Activated naive CD8-positive, alpha-beta T cell (primary cell): ENCODE measurements at regions not wholly inside any gene's neighbourhood (a gene's known extent, or its start where the extent isn't known, plus 50 kb on each side); places are given as distances from the start of the nearest gene placed in this dataset.

Experiments
- H3K27ac Mint-ChIP-seq: one replicate; pipeline ENCODE4 v1.8.0; 2021; ENCODE audit warnings: mixed read lengths
- H3K27me3 Mint-ChIP-seq: one replicate; pipeline ENCODE4 v1.8.0; 2021; ENCODE audit warnings: mixed read lengths
- H3K36me3 Mint-ChIP-seq: one replicate; pipeline ENCODE4 v1.8.0; 2021; ENCODE audit warnings: mixed read lengths
- H3K4me1 Mint-ChIP-seq: one replicate; pipeline ENCODE4 v1.8.0; 2021; ENCODE audit warnings: low read depth, mixed read lengths
- H3K4me3 Mint-ChIP-seq: one replicate; pipeline ENCODE4 v1.8.0; 2021; ENCODE audit warnings: mild to moderate bottlenecking, mixed read lengths
- H3K9me3 Mint-ChIP-seq: one replicate; pipeline ENCODE4 v1.8.0; 2021; ENCODE audit warnings: low read depth, mixed read lengths

DNA sequence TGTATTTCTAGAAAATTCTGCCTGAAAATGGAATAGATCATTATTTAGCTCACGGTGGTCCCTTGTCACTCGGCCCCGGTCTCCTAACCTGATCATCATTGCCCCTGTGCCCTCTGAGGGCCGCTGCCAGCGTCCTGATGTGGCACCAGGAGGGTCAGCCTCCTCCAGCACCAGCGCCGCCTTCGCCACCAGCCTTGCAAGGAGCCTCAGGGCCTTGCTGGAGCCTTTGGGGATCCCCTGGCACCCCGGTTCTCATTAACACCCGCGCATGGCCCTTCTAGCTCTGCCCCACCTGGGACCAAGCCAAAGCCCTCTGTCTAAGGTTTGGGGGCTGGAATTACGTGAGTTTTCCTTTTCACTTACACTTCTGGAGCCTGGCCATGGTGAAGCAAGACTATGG, 282.5 kb upstream of the ADARB2 start:
- no peaks in the 10 kb centered on the region for H3K9me3 Mint-ChIP-seq

DNA sequence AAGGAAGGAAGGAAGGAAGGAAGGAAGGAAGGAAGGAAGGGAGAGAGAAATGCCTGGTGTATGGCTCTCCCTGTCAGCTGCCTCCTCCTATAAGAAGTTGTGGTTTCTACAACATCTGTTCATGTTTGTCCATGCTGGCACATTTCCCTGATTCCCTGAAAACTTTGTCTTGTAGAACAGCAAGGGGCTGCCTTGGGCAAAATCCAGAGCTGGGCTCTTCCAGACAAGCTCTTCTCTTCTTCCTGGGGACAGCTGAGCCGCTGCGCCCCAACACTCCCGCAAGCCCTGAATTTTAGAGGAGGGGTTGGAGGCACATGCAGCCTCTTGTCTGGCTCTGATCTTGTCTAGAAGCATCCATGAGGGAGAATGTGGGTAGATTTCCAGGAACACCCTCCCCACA, 282.0 kb upstream of the ADARB2 start:
- Mint-ChIP-seq H3K36me3 (no peaks in the 10 kb centered on the region), H3K27ac (no peak overlapping the region), H3K4me3 (no peak overlapping the region), H3K9me3 (no peaks in the 10 kb centered on the region), H3K27me3 (peaks cover under 1% of the 10 kb centered on the region), H3K4me1 (no peaks in the 10 kb centered on the region)

More for the DNA sequence above, 282.5 kb upstream of the ADARB2 start:
- Mint-ChIP-seq H3K4me1 (no peaks in the 10 kb centered on the region), H3K27me3 (peaks cover 2% of the 10 kb centered on the region), H3K4me3 (no peak overlapping the region), H3K27ac (no peak overlapping the region), H3K36me3 (no peaks in the 10 kb centered on the region)

DNA sequence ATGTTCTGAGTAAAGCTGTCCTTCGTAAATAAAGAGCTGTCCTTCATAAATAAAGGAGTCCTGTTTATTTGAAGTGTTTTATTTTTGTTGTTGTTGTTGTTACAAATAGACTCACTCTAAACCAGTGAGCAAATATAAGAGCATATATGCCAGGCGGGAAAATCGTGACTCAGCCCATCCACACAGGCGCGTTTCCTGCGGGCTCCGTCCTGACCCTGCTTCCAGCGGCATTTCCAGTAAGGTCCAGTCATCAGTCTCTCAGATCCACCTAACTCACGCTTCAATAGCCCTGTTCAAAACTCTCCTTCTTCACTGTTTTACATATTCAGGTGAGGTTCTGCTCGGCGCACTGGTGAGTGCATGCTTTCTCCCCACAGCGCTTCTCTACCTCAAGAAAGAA, 277.2 kb upstream of the ADARB2 start:
- Mint-ChIP-seq H3K27ac (no peak overlapping the region), H3K36me3 (no peaks in the 10 kb centered on the region), H3K4me1 (no peaks in the 10 kb centered on the region), H3K27me3 (no peaks in the 10 kb centered on the region), H3K4me3 (no peak overlapping the region), H3K9me3 (no peaks in the 10 kb centered on the region)

DNA sequence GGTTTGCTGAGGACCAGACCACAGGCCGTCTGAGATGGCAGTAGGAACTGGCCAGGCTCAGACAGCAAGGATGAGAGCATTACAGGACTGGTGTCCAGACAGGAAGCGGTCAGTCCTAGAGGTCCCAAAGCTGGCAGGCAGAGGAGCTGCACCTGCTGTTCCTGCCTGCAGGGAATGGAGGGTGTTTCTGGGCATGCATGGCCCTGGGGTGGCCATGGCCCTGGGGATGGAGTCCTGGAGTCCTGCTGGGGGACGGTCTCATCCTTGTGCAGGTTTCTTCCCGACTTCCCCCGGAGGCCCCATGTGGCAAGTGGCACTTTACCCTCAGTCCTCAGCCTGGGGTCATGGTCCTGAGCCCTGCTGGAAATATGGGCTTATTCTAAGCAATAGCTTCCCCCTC, 274.9 kb upstream of the ADARB2 start:
- Mint-ChIP-seq H3K4me1 (no peaks in the 10 kb centered on the region), H3K9me3 (no peaks in the 10 kb centered on the region), H3K27ac (no peak overlapping the region), H3K4me3 (no peak overlapping the region), H3K27me3 (peaks cover 2% of the 10 kb centered on the region), H3K36me3 (no peaks in the 10 kb centered on the region)

DNA sequence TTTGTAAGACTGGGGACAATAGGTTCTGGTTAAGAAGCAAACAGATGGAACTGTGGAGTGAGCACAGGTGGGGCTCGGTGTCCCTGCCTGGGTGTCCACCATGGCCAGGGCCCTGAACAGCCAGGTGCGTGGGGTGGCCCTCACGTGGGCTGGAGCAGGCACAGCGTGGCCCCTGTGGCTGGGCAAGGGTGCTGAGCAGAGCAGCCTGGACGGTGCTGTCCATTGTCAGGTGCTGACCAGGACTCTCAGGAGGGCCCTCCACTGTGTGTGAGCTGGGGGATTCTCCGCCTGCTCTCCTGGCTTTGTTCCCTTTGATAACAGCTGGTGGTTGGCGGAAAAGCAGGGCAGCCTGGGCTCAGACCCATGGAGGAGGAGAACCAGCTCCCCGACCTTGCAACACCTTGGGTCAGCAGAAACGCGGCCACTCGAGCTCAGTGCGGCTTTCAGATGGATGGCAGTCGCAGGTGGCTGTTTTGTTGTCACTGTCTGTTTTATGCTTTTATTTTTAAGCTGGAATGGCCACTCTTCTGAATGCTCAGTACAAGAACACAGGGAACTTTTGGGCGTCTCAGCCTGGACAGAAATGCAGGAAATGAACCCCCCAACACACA, 273.9 kb upstream of the ADARB2 start:
- Mint-ChIP-seq H3K4me3 (no peak overlapping the region), H3K27ac (no peak overlapping the region), H3K9me3 (no peaks in the 10 kb centered on the region), H3K4me1 (no peaks in the 10 kb centered on the region), H3K36me3 (no peaks in the 10 kb centered on the region), H3K27me3 (peaks cover 2% of the 10 kb centered on the region)

DNA sequence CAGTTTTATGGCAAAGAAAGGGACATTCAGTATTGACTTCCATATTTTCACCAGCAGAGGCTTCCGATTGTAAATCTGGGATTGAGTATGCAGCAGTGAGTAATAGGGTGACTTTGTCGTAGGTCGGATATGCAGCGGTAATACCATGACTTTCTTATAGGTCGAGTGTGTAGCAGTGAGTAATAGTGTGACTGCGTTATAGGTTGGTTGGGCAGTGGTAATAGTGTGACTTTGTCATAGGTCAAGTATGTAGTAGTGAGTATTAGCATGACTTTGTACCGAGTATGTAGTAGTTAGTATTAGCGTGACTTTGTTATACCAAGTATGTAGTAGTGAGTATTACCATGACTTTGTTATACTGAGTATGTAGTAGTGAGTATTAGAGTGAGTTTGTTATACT, 268.2 kb upstream of the ADARB2 start:
- Mint-ChIP-seq H3K36me3 (no peaks in the 10 kb centered on the region), H3K4me3 (no peak overlapping the region), H3K4me1 (no peaks in the 10 kb centered on the region)

DNA sequence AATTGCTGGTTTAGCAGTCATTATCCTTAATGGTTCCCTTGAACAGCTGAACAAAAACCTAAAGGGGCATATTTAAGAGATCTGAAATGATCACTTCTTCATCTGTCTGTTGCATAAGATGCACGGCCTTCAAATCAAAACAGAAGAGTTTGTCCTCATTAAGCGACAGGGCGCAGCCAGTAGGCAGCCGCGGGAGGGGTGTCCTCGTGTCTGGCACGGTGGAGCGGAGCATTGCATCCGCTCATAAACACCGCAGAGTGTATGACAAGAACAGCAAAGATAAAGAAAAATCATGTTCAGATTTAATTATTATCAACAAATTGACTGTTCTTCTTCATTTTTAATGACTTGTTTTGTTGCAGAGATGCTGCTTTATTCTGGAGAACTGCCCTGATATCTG, 255.6 kb upstream of the ADARB2 start:
- Mint-ChIP-seq H3K4me3 (no peak overlapping the region), H3K4me1 (no peaks in the 10 kb centered on the region), H3K9me3 (no peaks in the 10 kb centered on the region), H3K27ac (no peak overlapping the region), H3K36me3 (no peaks in the 10 kb centered on the region), H3K27me3 (no peaks in the 10 kb centered on the region)

More for the DNA sequence above, 268.2 kb upstream of the ADARB2 start:
- Mint-ChIP-seq H3K27me3 (peaks cover 2% of the 10 kb centered on the region), H3K27ac (no peak overlapping the region), H3K9me3 (no peaks in the 10 kb centered on the region)

DNA sequence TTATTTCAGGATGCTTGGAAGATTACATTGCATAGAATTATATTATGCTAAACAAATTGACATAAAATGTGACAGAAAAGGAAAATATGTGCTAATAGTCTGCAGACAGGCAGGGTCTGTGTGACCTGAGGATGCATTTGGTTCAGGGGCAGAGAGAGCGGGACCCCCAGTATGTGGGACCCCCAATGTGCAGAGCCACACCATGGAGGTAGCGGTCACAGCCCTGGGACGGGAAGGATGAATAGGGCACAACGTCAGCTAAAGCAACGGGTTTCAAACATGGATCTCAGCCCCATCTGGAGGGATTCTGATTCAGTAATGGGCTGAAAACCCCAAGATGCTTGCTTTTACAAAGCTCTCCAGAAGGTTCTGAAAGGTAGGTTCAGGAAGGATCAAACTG, 251.8 kb upstream of the ADARB2 start:
- no peaks in the 10 kb centered on the region for H3K27me3 Mint-ChIP-seq
- H3K36me3 Mint-ChIP-seq = no peaks in the 10 kb centered on the region
- no peaks in the 10 kb centered on the region for H3K4me1 Mint-ChIP-seq
- H3K27ac Mint-ChIP-seq = no peak overlapping the region
- H3K9me3 Mint-ChIP-seq = no peaks in the 10 kb centered on the region
- no peak overlapping the region for H3K4me3 Mint-ChIP-seq

DNA sequence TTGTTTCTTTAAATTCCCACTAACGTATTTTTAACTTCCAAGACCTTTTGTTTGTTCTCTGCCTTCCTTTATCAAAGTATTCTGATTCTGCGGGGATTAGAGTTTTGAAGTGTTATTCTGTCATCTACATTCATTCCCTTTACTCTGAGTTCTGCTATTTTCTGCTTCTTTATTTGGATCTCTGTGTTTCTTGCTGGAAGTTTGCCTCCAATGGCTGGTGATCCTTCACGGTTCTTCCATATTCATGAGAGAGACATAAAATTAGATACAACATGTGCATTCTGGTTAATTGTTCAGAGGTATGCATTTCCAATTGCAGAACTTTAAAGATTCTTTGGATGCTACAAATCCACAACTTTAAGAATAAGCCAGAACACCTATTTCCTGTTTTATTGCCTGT, 244.7 kb upstream of the ADARB2 start:
- peaks cover 2% of the 10 kb centered on the region for H3K27me3 Mint-ChIP-seq
- peaks cover 4% of the 10 kb centered on the region for H3K9me3 Mint-ChIP-seq
- H3K27ac Mint-ChIP-seq = no peak overlapping the region
- no peaks in the 10 kb centered on the region for H3K4me1 Mint-ChIP-seq
- no peak overlapping the region for H3K4me3 Mint-ChIP-seq
- no peaks in the 10 kb centered on the region for H3K36me3 Mint-ChIP-seq

DNA sequence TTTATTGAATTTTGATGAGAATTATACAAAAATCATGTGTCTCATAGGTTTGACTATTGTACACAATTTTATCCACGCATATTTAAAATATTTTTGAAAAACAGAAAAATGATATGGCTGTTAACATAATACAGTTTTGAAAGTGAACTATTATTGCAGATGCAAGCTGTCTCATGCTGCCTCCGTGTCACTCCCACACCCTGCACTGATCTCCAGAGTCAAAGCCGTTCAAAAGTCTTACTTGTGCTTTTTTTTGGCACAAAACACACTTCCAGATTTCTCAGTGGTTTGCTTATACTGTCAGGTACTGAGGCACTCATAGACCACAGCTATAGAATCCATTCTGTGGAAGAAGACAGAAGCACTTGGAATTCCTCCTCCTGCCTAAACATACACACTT, 243.1 kb upstream of the ADARB2 start:
- Mint-ChIP-seq H3K27me3 (peaks cover 2% of the 10 kb centered on the region), H3K36me3 (no peaks in the 10 kb centered on the region), H3K4me1 (no peaks in the 10 kb centered on the region), H3K4me3 (no peak overlapping the region), H3K9me3 (peaks cover 4% of the 10 kb centered on the region), H3K27ac (no peak overlapping the region)

DNA sequence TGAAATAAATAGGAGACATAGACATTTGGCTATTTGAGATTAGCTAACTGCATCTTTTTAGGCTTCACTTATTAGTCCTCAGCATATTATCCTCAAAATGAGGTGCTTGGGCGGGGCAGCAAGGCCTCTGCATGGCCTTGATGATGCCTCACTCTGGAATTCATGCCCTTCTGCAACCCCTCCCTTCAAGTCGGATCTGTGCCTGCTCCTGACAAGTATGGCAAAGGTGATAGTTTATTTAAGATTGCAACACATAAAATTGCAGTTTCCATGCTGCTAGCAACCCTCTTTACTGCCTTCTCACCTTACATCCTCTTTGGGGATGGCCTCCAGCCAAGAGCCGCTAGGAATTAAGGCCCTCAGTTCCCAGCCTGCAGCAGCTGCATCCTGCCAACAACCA, 241.3 kb upstream of the ADARB2 start:
- H3K27me3 Mint-ChIP-seq = peaks cover under 1% of the 10 kb centered on the region
- H3K4me1 Mint-ChIP-seq = no peaks in the 10 kb centered on the region
- H3K36me3 Mint-ChIP-seq = no peaks in the 10 kb centered on the region
- peaks cover 4% of the 10 kb centered on the region for H3K9me3 Mint-ChIP-seq
- H3K27ac Mint-ChIP-seq = no peak overlapping the region
- no peak overlapping the region for H3K4me3 Mint-ChIP-seq

DNA sequence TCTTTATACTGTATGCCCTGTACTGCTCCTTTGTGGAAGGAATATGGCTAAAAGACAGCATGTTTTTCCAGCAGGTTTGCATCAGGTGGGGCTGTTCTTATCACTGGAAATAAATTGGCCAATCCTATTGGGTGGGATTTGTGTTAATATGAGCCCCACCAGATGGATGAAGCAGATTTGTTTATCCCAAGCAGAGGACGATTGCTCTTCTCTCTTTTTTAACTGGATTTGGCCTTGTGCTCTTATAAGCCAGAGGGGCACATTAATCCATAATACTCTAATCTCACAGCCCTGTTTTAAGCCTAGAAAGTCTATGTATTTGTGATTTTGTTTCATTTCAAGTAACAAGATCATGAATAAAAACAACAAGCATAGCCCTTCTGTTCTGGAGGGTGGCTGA, 240.1 kb upstream of the ADARB2 start:
- H3K4me1 Mint-ChIP-seq = no peaks in the 10 kb centered on the region
- H3K27me3 Mint-ChIP-seq = no peaks in the 10 kb centered on the region
- H3K27ac Mint-ChIP-seq = no peak overlapping the region
- H3K9me3 Mint-ChIP-seq = peaks cover 4% of the 10 kb centered on the region
- H3K36me3 Mint-ChIP-seq = no peaks in the 10 kb centered on the region
- no peak overlapping the region for H3K4me3 Mint-ChIP-seq

DNA sequence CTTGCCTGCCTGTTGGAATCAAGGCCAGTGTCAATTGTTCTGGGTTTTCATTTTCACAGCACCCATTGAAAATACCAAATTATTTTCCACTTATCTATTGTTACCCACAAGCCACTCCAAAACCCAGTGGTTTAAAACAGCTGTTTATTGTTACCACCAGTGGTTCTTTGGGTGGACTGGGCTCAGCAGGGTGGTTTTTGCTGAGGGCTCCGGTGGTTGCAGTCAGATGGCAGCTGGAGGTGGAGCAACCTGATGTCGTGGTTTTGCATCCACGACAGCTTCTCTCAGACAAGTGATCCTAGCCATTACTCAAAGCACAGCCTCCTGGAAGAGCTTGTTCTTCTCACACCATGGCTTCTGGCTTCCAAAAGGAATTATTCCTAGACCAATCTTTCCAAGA, 235.1 kb upstream of the ADARB2 start:
- Mint-ChIP-seq H3K36me3 (no peaks in the 10 kb centered on the region), H3K4me3 (no peak overlapping the region), H3K27me3 (no peaks in the 10 kb centered on the region), H3K4me1 (no peaks in the 10 kb centered on the region), H3K27ac (no peak overlapping the region), H3K9me3 (no peaks in the 10 kb centered on the region)

DNA sequence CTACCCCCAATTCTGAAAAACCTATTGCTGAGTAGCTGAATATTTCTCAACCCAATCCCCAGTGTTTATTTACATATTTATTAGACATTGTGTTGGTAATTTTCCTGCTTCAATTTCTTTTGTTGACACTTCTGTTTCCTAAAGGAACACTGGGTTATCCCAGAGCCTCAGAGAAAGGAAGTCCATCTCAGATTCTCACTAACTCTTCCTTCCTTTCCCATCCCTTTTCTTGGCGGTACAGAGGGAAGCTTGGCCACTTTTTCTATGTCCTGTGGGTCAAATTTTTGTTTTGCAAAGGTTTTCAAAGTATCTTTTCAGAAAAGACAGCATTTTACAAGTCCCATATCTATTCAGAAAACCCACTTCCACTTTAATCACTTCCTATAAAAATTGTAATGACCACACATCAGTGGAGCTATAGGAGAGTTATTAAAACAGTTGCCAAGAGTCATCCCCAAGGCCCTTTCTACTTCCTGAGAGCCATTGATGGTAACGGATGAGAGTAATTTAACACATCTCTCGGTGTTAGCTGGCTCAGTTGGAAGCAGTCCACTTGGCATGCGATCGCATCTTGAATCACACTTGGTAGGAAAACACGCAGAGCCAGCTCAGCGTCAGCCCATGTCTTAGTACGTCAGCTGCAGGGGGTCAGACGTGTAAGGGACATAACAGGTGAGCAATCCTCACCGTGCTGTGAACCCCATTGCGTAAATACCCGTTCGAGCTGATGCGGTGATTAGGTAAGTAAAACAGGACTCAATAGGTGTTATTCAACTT, 231.1 kb upstream of the ADARB2 start:
- H3K9me3 Mint-ChIP-seq = no peaks in the 10 kb centered on the region
- no peak overlapping the region for H3K4me3 Mint-ChIP-seq
- no peaks in the 10 kb centered on the region for H3K4me1 Mint-ChIP-seq

DNA sequence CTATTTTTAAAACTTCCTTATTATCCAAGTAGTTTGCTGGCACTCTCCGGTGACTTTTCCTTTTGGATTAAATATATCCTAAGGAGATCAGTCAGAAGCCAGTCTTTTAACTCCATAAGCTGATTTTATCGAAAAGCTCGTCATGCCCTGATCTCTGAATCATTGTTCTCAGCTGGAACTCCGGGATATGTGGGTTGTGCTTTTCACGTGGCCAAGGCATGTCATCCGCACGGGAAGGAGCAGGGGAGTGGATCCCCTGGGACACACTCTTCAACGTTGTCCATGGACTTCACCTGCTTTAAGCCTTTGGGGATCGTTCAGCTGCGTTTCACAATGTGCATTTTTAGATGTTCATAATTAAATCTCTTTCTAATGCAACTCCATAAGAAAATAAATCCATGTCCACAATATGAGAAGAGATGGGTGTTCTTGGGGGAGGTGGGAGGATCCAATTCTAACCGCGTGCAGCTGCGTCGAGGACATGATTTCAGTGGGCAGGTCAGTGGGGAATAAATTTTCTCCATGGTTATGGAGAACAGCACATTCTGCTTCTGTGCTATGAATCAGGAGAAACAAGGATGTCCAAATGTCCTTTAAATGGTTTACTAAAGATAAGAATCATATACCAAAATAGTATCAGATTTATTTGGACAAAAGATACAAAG, 229.5 kb upstream of the ADARB2 start:
- Mint-ChIP-seq H3K27me3 (no peaks in the 10 kb centered on the region), H3K27ac (no peak overlapping the region), H3K36me3 (no peaks in the 10 kb centered on the region), H3K9me3 (no peaks in the 10 kb centered on the region), H3K4me1 (no peaks in the 10 kb centered on the region), H3K4me3 (no peak overlapping the region)

More for the DNA sequence above, 231.1 kb upstream of the ADARB2 start:
- Mint-ChIP-seq H3K27ac (no peak overlapping the region), H3K27me3 (no peaks in the 10 kb centered on the region), H3K36me3 (no peaks in the 10 kb centered on the region)
